SK-N-SH (cell line): ENCODE measurements at regions not wholly inside any gene's neighbourhood (a gene's known extent, or its start where the extent isn't known, plus 50 kb on each side); places are given as distances from the start of the nearest gene placed in this dataset.

ENCODE experiments used
- CTCF ChIA-PET: fragments of 300-600, 350-600 bp; formaldehyde crosslinking; extraction: SDS; loops from one replicate; lab custom pipeline; 2021; lab: Yijun Ruan, JAX
- POLR2A ChIA-PET: fragments of 350-600 bp; sonication (Branson Sonifier 250); formaldehyde crosslinking; extraction: SDS; loops from one replicate; lab custom pipeline; 2020; ENCODE audit warnings: antibody characterized with exemption, inconsistent platforms; lab: Yijun Ruan, JAX
- DNase-seq: peaks from one replicate; pipeline ENCODE4 v3.0.0; 2012
- H2AFZ ChIP-seq: fragments of 200-600 bp; sonication (generic); 2 replicates; pipeline ENCODE4 v1.8.1; 2016; ENCODE audit warnings: antibody characterized with exemption, mild to moderate bottlenecking, low read depth
- H3F3A ChIP-seq: fragments of 200-600 bp; sonication (generic); replicated peaks from 2 replicates; pipeline ENCODE3; 2016; ENCODE audit warnings: antibody characterized with exemption, mild to moderate bottlenecking; ENCODE audit not compliant: insufficient read depth
- H3K27ac ChIP-seq, 2 experiments: fragments of 200-500 bp in 1 of 2; fragments of 200-600 bp in 1 of 2; sonication (Bioruptor generic) in 1 of 2; sonication (generic), shearing (Covaris generic) in 1 of 2; 2 replicates each; pipeline versions ENCODE4 v1.5.1 to v1.6.1; 2014 to 2016; ENCODE audit warnings: low read depth in 2 of 2, inconsistent platforms in 1 of 2, low read length in 1 of 2, mild to moderate bottlenecking in 1 of 2, mixed read lengths in 1 of 2
- H3K27me3 ChIP-seq: fragments of 200-600 bp; sonication (generic), shearing (Covaris generic); 2 replicates; pipeline ENCODE4 v1.6.1; 2016; ENCODE audit warnings: mixed run types; ENCODE audit not compliant: insufficient read depth
- H3K36me3 ChIP-seq, 2 experiments: fragments of 200-500 bp in 1 of 2; fragments of 200-600 bp in 1 of 2; sonication (Bioruptor generic) in 1 of 2; sonication (generic) in 1 of 2; replicated peaks in 1 of 2; 2 replicates each; pipeline versions ENCODE3 to v1.5.1; 2014 to 2016; ENCODE audit warnings: low read length in 1 of 2, mild to moderate bottlenecking in 1 of 2; ENCODE audit not compliant: insufficient read depth in 2 of 2, control insufficient read depth in 1 of 2
- H3K4me1 ChIP-seq, 2 experiments: fragments of 200-500 bp in 1 of 2; fragments of 200-600 bp in 1 of 2; sonication (Bioruptor generic) in 1 of 2; sonication (generic), shearing (Covaris generic) in 1 of 2; 2 replicates each; pipeline versions ENCODE4 v1.5.1 to v1.6.1; 2014 to 2016; ENCODE audit warnings: low read depth in 1 of 2, low read length in 1 of 2, mixed run types in 1 of 2; ENCODE audit not compliant: insufficient read depth in 2 of 2, control insufficient read depth in 1 of 2
- H3K4me2 ChIP-seq: fragments of 200-600 bp; sonication (generic), shearing (Covaris generic); 2 replicates; pipeline ENCODE4 v1.6.1; 2017; ENCODE audit warnings: mixed run types
- H3K4me3 ChIP-seq, 2 experiments: fragments of 200-500 bp in 1 of 2; fragments of 200-600 bp in 1 of 2; sonication (Bioruptor generic) in 1 of 2; sonication (generic), shearing (Covaris generic) in 1 of 2; 2 replicates each; pipeline versions ENCODE4 v1.5.1 to v1.8.1; 2014 to 2016; ENCODE audit warnings: low read depth in 2 of 2, inconsistent platforms in 1 of 2, low read length in 1 of 2, mild to moderate bottlenecking in 1 of 2, mixed read lengths in 1 of 2, moderate library complexity in 1 of 2
- H3K79me2 ChIP-seq: fragments of 200-600 bp; sonication (generic); 2 replicates; pipeline ENCODE4 v1.8.1; 2017; ENCODE audit warnings: mild to moderate bottlenecking; ENCODE audit not compliant: insufficient read depth
- H3K9ac ChIP-seq: fragments of 200-600 bp; sonication (generic); 2 replicates; pipeline ENCODE4 v1.6.1; 2017; ENCODE audit warnings: mixed run types
- H3K9me2 ChIP-seq: fragments of 200-600 bp; sonication (generic); 2 replicates; pipeline ENCODE4 v1.6.1; 2017; ENCODE audit warnings: mixed run types
- H3K9me3 ChIP-seq: fragments of 200-600 bp; sonication (generic); 2 replicates; pipeline ENCODE4 v1.6.1; 2017; ENCODE audit warnings: mixed run types, mild to moderate bottlenecking, moderate library complexity
- H4K20me1 ChIP-seq: fragments of 200-600 bp; sonication (generic); 2 replicates; pipeline ENCODE4 v1.6.1; 2017; ENCODE audit warnings: mild to moderate bottlenecking, mixed run types; ENCODE audit not compliant: insufficient read depth
- CTCF ChIP-seq: fragments of 200-600 bp; sonication (generic); IDR thresholded peaks from 2 replicates; pipeline ENCODE4 v1.6.1; 2017; ENCODE audit warnings: antibody characterized with exemption, mild to moderate bottlenecking, moderate library complexity
- ELF1 ChIP-seq: IDR thresholded peaks from 2 replicates; pipeline ENCODE4 v1.4.0; 2012
- EP300 ChIP-seq, 2 experiments: IDR thresholded peaks; 2 replicates each; pipeline versions ENCODE4 v1.4.0 to v1.6.1; 2012; ENCODE audit warnings: borderline replicate concordance in 1 of 2, low read depth in 1 of 2, low read length in 1 of 2
- FOSL2 ChIP-seq: IDR thresholded peaks from 2 replicates; pipeline ENCODE4 v1.4.0; 2012; ENCODE audit warnings: low read depth, mild to moderate bottlenecking, moderate library complexity, borderline replicate concordance
- GABPA ChIP-seq: IDR thresholded peaks from 2 replicates; pipeline ENCODE4 v1.4.0; 2012; ENCODE audit warnings: low read depth, mild to moderate bottlenecking
- IRF3 ChIP-seq: fragments of 150-350 bp; IDR thresholded peaks from 2 replicates; pipeline ENCODE4 v1.6.1; 2016; ENCODE audit warnings: mild to moderate bottlenecking, low read depth, low read length
- POLR2AphosphoS5 ChIP-seq: IDR thresholded peaks from 2 replicates; pipeline ENCODE4 v1.6.1; 2012; ENCODE audit warnings: low read depth, low read length
- SMC3 ChIP-seq: IDR thresholded peaks from 2 replicates; pipeline ENCODE4 v1.6.1; 2012; ENCODE audit warnings: low read depth, low read length, improper control_type of control experiment
- TCF12 ChIP-seq: IDR thresholded peaks from 2 replicates; pipeline ENCODE4 v1.4.0; 2012
- WGBS: methylation state at CpG from one replicate; pipeline ENCODE4 v1.1.6; 2017; ENCODE audit warnings: low lambda C conversion rate; 5-methylcytosine and 5-hydroxymethylcytosine counted together

GRCh38 chr13:44272692-44273091 lies 100.9 kb upstream of the SERP2 start:
- Histone ChIP-seq H3K4me2 (no peak overlapping the region), H3K9ac (no peak overlapping the region), H3K9me2 (no peaks in the 10 kb centered on the region), H3K79me2 (no peaks in the 10 kb centered on the region), H3K9me3 (no peaks in the 10 kb centered on the region), H3F3A (no peaks in the 10 kb centered on the region), H3K4me1 (peaks cover 3 to 51% of the 10 kb centered on the region in 2 experiments; a peak in 2 of 4 replicates), H2AFZ (no peak overlapping the region), H3K36me3 (no peaks in the 10 kb centered on the region), H3K27me3 (no peaks in the 10 kb centered on the region), H4K20me1 (no peaks in the 10 kb centered on the region), H3K27ac (peak overlapping the region in 1 of 2 experiments; percentile 87; a peak in 2 of 4 replicates), H3K4me3 (no peak overlapping the region)
- CTCF ChIA-PET = interaction anchor here (2.1 kb wide), 1 partner anchor 12 kb away, joined by 9 read pairs; no protein-coding TSS in a partner anchor
- no peak for DNase-seq
- TF ChIP-seq EP300 (IDR thresholded peaks at IDR 0.05; ENCODE audit: borderline replicate concordance in 1 of 2, low read depth in 1 of 2, low read length in 1 of 2) (no peak), IRF3 (no peak), TCF12 (0 out of 2 replicates have a peak, but pooled peaks have one; percentile 14), CTCF (no peak), FOSL2 (peak; percentile 7; the same call in 1 of the 2 replicates), POLR2AphosphoS5 (no peak), SMC3 (no peak), ELF1 (no peak)
- WGBS = 64% methylated on average over 3 of the region's 3 CpGs
- POLR2A ChIA-PET = interaction anchor here (1.1 to 1.7 kb wide), 3 partner anchors 24 to 164 kb away, joined by 5 to 7 read pairs (median 6); no protein-coding TSS in a partner anchor

- Histone ChIP-seq H3K79me2 (no peaks in the 10 kb centered on the region), H3K9me2 (no peaks in the 10 kb centered on the region), H3F3A (no peaks in the 10 kb centered on the region), H3K4me3 (no peak overlapping the region), H3K27me3 (no peaks in the 10 kb centered on the region), H3K36me3 (no peaks in the 10 kb centered on the region), H2AFZ (no peak overlapping the region), H3K27ac (peak overlapping the region in 1 of 2 experiments; percentile 87; a peak in 1 of 4 replicates), H3K9ac (no peak overlapping the region), H3K9me3 (no peaks in the 10 kb centered on the region), H4K20me1 (no peaks in the 10 kb centered on the region), H3K4me1 (peaks cover 3 to 56% of the 10 kb centered on the region in 2 experiments; a peak in 2 of 4 replicates), H3K4me2 (no peak overlapping the region)
- WGBS = 92% methylated on average over 5 of the region's 5 CpGs
- no peak for TF ChIP-seq GABPA
- DNase-seq = no peak
- ChIA-PET CTCF (no interaction called here), POLR2A (interaction anchor here (1.5 to 2.0 kb wide), 2 partner anchors 59 to 164 kb away, joined by 4 read pairs; no protein-coding TSS in a partner anchor)
Observed at GRCh38 chr13:44273216-44273615, 100.4 kb upstream of the SERP2 start.
